Hematopoietic multipotent progenitor cell (in vitro differentiated cells): ENCODE measurements at regions not wholly inside any gene's neighbourhood (a gene's known extent, or its start where the extent isn't known, plus 50 kb on each side); places are given as distances from the start of the nearest gene placed in this dataset.
"Not testable (repeated sequence)": the region's sequence is repeated elsewhere in the genome, so short reads cannot be mapped to it uniquely, and the experiment has no call there.

Source experiments
- DNase-seq, 3 donors: peaks; one replicate each; pipeline ENCODE4 v3.0.0-alpha.2; 2011 to 2015; ENCODE audit warnings: low read depth in 2 of 3, low spot score in 2 of 3

- DNase-seq, result not testable (repeated sequence)
Observed at GRCh38 chr9:138174954-138175353, 297.4 kb downstream of the CACNA1B start.

GRCh38 chr9:138175354-138175753 lies 297.8 kb downstream of the CACNA1B start:
- DNase-seq, result not testable (repeated sequence)

GRCh38 chr9:138177091-138177490 lies 299.5 kb downstream of the CACNA1B start:
- not testable (repeated sequence) for DNase-seq

- not testable (repeated sequence) for DNase-seq
Observed at GRCh38 chr9:138179003-138179402, 301.4 kb downstream of the CACNA1B start.

- DNase-seq, result not testable (repeated sequence)
Observed at GRCh38 chr9:138179671-138180070, 302.1 kb downstream of the CACNA1B start.

GRCh38 chr9:138181963-138182362 lies 304.4 kb downstream of the CACNA1B start:
- not testable (repeated sequence) for DNase-seq

GRCh38 chr9:138197156-138197555 lies 319.6 kb downstream of the CACNA1B start:
- DNase-seq, result not testable (repeated sequence)

GRCh38 chr9:138198963-138199362 lies 321.4 kb downstream of the CACNA1B start:
- not testable (repeated sequence) for DNase-seq

- DNase-seq, result not testable (repeated sequence)
Observed at GRCh38 chr9:138199917-138200316, 322.3 kb downstream of the CACNA1B start.

- not testable (repeated sequence) for DNase-seq
Observed at GRCh38 chr9:138200481-138201142, 323.0 kb downstream of the CACNA1B start.

- not testable (repeated sequence) for DNase-seq
Observed at GRCh38 chr9:138201167-138201889, 323.7 kb downstream of the CACNA1B start.

GRCh38 chr9:138202043-138202442 lies 324.5 kb downstream of the CACNA1B start:
- not testable (repeated sequence) for DNase-seq

- not testable (repeated sequence) for DNase-seq
Observed at GRCh38 chr9:138203304-138203703, 325.7 kb downstream of the CACNA1B start.

GRCh38 chr9:138203872-138204271 lies 326.3 kb downstream of the CACNA1B start:
- not testable (repeated sequence) for DNase-seq

GRCh38 chr9:138206108-138206507 lies 328.5 kb downstream of the CACNA1B start:
- not testable (repeated sequence) for DNase-seq

- not testable (repeated sequence) for DNase-seq
Observed at GRCh38 chr9:138207300-138208179, 330.0 kb downstream of the CACNA1B start.

- DNase-seq, result not testable (repeated sequence)
Observed at GRCh38 chr9:138209071-138209644, 331.6 kb downstream of the CACNA1B start.

GRCh38 chr9:138210388-138210986 lies 332.9 kb downstream of the CACNA1B start:
- DNase-seq, result not testable (repeated sequence)

GRCh38 chr9:138211070-138211469 lies 333.5 kb downstream of the CACNA1B start:
- not testable (repeated sequence) for DNase-seq

- not testable (repeated sequence) for DNase-seq
Observed at GRCh38 chr9:138211544-138212219, 334.1 kb downstream of the CACNA1B start.
